ENCODE measurements at regions not wholly inside any gene's neighbourhood (a gene's known extent, or its start where the extent isn't known, plus 50 kb on each side); places are given as distances from the start of the nearest gene placed in this dataset.

DNA sequence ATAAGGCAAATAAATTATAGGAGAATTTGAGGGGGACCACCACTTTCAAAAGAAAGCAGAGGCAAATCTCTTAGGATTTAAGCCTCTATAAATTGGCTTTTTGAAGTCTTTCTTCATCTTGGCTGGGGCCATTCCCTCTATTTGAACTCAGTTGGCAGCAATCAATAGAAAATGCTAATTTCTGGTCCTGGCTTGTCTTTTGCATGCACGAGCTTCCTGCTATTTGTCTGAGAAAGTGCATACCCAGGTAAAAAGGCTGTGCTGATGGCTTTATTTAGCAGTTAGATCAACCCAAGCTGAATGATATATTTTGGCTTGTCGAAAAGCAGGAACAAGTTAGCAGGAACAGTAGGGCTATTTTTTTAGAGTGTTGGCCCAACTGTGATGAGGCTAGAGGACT is 64.1 kb upstream of the GRAMD1B start:
- peaks cover 52% of the 10 kb centered on the region for H3K27me3 ChIP-seq (ENCODE audit: insufficient read depth, low read length)
- H3K4me2 ChIP-seq (ENCODE audit: insufficient read depth, low read length): no peak overlapping the region
- H3K9me3 ChIP-seq (ENCODE audit: low read depth, low read length): no peaks in the 10 kb centered on the region
- no peak overlapping the region for H2AFZ ChIP-seq (ENCODE audit: low read length)
- DNase-seq (ENCODE audit: insufficient read length, low spot score, missing footprints): no peak
- no peaks in the 10 kb centered on the region for H3K36me3 ChIP-seq (ENCODE audit: insufficient read depth, low read length)
- TF ChIP-seq, protein P1, sequence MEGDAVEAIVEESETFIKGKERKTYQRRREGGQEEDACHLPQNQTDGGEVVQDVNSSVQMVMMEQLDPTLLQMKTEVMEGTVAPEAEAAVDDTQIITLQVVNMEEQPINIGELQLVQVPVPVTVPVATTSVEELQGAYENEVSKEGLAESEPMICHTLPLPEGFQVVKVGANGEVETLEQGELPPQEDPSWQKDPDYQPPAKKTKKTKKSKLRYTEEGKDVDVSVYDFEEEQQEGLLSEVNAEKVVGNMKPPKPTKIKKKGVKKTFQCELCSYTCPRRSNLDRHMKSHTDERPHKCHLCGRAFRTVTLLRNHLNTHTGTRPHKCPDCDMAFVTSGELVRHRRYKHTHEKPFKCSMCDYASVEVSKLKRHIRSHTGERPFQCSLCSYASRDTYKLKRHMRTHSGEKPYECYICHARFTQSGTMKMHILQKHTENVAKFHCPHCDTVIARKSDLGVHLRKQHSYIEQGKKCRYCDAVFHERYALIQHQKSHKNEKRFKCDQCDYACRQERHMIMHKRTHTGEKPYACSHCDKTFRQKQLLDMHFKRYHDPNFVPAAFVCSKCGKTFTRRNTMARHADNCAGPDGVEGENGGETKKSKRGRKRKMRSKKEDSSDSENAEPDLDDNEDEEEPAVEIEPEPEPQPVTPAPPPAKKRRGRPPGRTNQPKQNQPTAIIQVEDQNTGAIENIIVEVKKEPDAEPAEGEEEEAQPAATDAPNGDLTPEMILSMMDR (IDR thresholded peaks at IDR 0.05; ENCODE audit: extremely low read depth, low read depth, low read length): no peak
- no peak overlapping the region for H3K27ac ChIP-seq (ENCODE audit: low read depth, low read length)
- no peaks in the 10 kb centered on the region for H4K20me1 ChIP-seq (ENCODE audit: insufficient read depth, low read length)
- no peaks in the 10 kb centered on the region for H3K79me2 ChIP-seq (ENCODE audit: insufficient read depth, low read length)
- H3K4me1 ChIP-seq (ENCODE audit: insufficient read depth, low read length): no peaks in the 10 kb centered on the region
- no peak overlapping the region for H3K4me3 ChIP-seq (ENCODE audit: insufficient read depth, low read length)

DNA sequence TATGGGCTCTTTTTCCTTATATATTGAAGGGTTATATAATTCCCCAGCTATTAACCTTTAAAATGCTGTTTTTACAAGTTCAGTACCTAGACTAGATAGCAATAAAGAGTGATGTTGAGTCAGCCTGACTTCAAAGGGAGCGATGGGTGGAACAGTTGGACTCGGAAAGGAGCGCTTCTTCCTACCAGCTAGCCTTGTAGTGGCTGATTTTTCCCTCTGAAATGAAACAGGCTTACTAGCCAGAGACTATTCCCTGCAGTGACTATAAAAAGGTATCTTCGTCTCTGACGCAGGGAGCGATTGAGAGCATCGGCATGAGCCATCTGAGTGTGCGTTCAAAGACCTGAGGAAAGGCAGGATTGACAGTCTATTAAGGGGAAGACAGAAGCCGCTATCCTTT is 66.0 kb upstream of the GRAMD1B start:
- TF ChIP-seq, protein P1 (IDR thresholded peaks at IDR 0.05; ENCODE audit: extremely low read depth, low read depth, low read length): no peak
- no peaks in the 10 kb centered on the region for H3K9me3 ChIP-seq (ENCODE audit: low read depth, low read length)
- no peak overlapping the region for H3K4me2 ChIP-seq (ENCODE audit: insufficient read depth, low read length)
- no peaks in the 10 kb centered on the region for H4K20me1 ChIP-seq (ENCODE audit: insufficient read depth, low read length)
- no peak for DNase-seq (ENCODE audit: insufficient read length, low spot score, missing footprints)
- no peak overlapping the region for H3K4me3 ChIP-seq (ENCODE audit: insufficient read depth, low read length)
- no peaks in the 10 kb centered on the region for H3K4me1 ChIP-seq (ENCODE audit: insufficient read depth, low read length)
- no peaks in the 10 kb centered on the region for H3K79me2 ChIP-seq (ENCODE audit: insufficient read depth, low read length)
- H2AFZ ChIP-seq (ENCODE audit: low read length): no peak overlapping the region
- H3K27me3 ChIP-seq (ENCODE audit: insufficient read depth, low read length): peaks cover 66% of the 10 kb centered on the region
- H3K36me3 ChIP-seq (ENCODE audit: insufficient read depth, low read length): no peaks in the 10 kb centered on the region
- no peak overlapping the region for H3K27ac ChIP-seq (ENCODE audit: low read depth, low read length)

DNA sequence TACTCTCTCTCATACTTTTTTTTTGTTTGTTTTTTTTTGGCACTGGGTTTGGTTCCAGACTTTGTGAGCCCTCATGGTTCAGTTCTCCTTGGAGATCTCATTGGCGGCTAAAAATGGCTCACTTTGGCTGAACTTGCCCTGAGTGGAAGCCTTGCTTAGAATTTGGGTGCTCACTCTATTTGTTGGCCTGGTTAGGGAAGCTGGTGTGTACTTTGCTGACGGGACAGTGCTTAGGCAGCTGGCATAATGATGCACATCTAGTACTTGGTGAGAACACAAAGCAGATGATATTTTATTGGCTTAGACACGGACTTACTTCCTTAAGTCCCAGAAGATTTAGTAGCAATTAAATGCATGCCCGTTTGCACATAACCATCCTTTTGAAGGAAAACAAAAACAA is 66.5 kb upstream of the GRAMD1B start:
- Histone ChIP-seq H3K79me2 (ENCODE audit: insufficient read depth, low read length) (no peaks in the 10 kb centered on the region), H3K4me3 (ENCODE audit: insufficient read depth, low read length) (no peak overlapping the region), H3K36me3 (ENCODE audit: insufficient read depth, low read length) (no peaks in the 10 kb centered on the region), H3K27ac (ENCODE audit: low read depth, low read length) (no peak overlapping the region), H4K20me1 (ENCODE audit: insufficient read depth, low read length) (no peaks in the 10 kb centered on the region), H3K9me3 (ENCODE audit: low read depth, low read length) (no peaks in the 10 kb centered on the region), H3K4me1 (ENCODE audit: insufficient read depth, low read length) (no peaks in the 10 kb centered on the region), H3K4me2 (ENCODE audit: insufficient read depth, low read length) (no peak overlapping the region), H2AFZ (ENCODE audit: low read length) (no peak overlapping the region), H3K27me3 (ENCODE audit: insufficient read depth, low read length) (peaks cover 71% of the 10 kb centered on the region)
- TF ChIP-seq, protein P1 (IDR thresholded peaks at IDR 0.05; ENCODE audit: extremely low read depth, low read depth, low read length): no peak
- DNase-seq (ENCODE audit: insufficient read length, low spot score, missing footprints): no peak

DNA sequence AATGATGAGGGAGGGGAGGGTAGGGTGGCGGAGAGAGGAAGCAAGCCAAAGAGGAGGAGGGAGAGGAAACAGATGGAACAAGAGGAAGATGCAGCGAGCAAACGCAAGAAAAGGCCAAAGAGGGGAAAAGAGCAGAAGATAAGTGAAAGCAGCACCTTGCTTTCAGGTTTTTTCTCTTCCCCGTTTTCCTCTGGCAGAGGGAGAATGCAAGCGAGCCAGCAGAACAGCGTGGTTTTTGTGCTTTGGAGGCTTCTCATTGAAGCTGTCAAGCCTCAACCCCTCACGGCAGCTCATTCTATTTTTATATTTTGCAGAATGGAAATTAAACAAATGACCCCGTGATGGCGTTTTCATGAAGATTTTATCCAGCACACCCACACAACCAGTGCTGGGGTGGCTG is 67.1 kb upstream of the GRAMD1B start:
- DNase-seq (ENCODE audit: insufficient read length, low spot score, missing footprints): no peak
- no peaks in the 10 kb centered on the region for H3K79me2 ChIP-seq (ENCODE audit: insufficient read depth, low read length)
- no peak overlapping the region for H2AFZ ChIP-seq (ENCODE audit: low read length)
- no peaks in the 10 kb centered on the region for H4K20me1 ChIP-seq (ENCODE audit: insufficient read depth, low read length)
- H3K4me1 ChIP-seq (ENCODE audit: insufficient read depth, low read length): no peaks in the 10 kb centered on the region
- TF ChIP-seq, protein P1 (IDR thresholded peaks at IDR 0.05; ENCODE audit: extremely low read depth, low read depth, low read length): no peak
- H3K4me2 ChIP-seq (ENCODE audit: insufficient read depth, low read length): peak overlapping the region; percentile 3
- no peak overlapping the region for H3K27ac ChIP-seq (ENCODE audit: low read depth, low read length)
- H3K4me3 ChIP-seq (ENCODE audit: insufficient read depth, low read length): no peak overlapping the region
- H3K27me3 ChIP-seq (ENCODE audit: insufficient read depth, low read length): peaks cover 78% of the 10 kb centered on the region
- no peaks in the 10 kb centered on the region for H3K36me3 ChIP-seq (ENCODE audit: insufficient read depth, low read length)
- H3K9me3 ChIP-seq (ENCODE audit: low read depth, low read length): no peaks in the 10 kb centered on the region
